HL-60 (cell line): ENCODE measurements at regions not wholly inside any gene's neighbourhood (a gene's known extent, or its start where the extent isn't known, plus 50 kb on each side); places are given as distances from the start of the nearest gene placed in this dataset.

Experiments
- DNase-seq, 2 experiments: peaks; one replicate each; pipeline ENCODE4 v3.0.0-alpha.2; 2010 to 2020; ENCODE audit warnings: low read depth in 1 of 2, low spot score in 1 of 2
- H3K27ac ChIP-seq: fragments of 250-450 bp; sonication (Bioruptor Pico); replicated peaks from 2 replicates; pipeline ENCODE4 v1.5.1; 2020; ENCODE audit warnings: mild to moderate bottlenecking, moderate library complexity
- H3K27me3 ChIP-seq: fragments of 250-450 bp; sonication (Bioruptor Pico); 2 replicates; pipeline ENCODE4 v1.5.1; 2021; ENCODE audit warnings: mild to moderate bottlenecking, moderate library complexity; ENCODE audit not compliant: insufficient read depth, poor library complexity, severe bottlenecking
- H3K4me3 ChIP-seq: replicated peaks from 2 replicates; pipeline ENCODE4 v1.5.1; 2011; ENCODE audit warnings: mild to moderate bottlenecking, control low read depth, low read length; ENCODE audit not compliant: insufficient read depth
- CTCF ChIP-seq: IDR thresholded peaks from one replicate; pipeline ENCODE4 v1.5.1; 2011; ENCODE audit warnings: low read length, control low read depth, inconsistent platforms; ENCODE audit not compliant: insufficient read depth
- GABPA ChIP-seq: IDR thresholded peaks from 2 replicates; pipeline ENCODE4 v1.6.1; 2012; ENCODE audit warnings: low read depth
- POLR2AphosphoS5 ChIP-seq: IDR thresholded peaks from 2 replicates; pipeline ENCODE4 v1.6.1; 2012; ENCODE audit warnings: low read depth
- SPI1 ChIP-seq: IDR thresholded peaks from 2 replicates; pipeline ENCODE4 v1.6.1; 2012; ENCODE audit warnings: low read depth, mild to moderate bottlenecking, borderline replicate concordance
- TF ChIP-seq, protein P1 (sequence below): IDR thresholded peaks from 2 replicates; pipeline ENCODE4 v1.6.1; 2012; ENCODE audit warnings: low read depth; ENCODE audit not compliant: insufficient replicate concordance

GRCh38 chr7:152966189-152966588 lies 206.6 kb downstream of the ACTR3B start:
- H3K27me3 ChIP-seq = no peaks in the 10 kb centered on the region
- H3K27ac ChIP-seq = no peak overlapping the region
- H3K4me3 ChIP-seq = no peak overlapping the region
- DNase-seq = no peak
- no peak for TF ChIP-seq CTCF
- TF ChIP-seq GABPA = no peak
- TF ChIP-seq SPI1 = no peak
- TF ChIP-seq, protein P1, sequence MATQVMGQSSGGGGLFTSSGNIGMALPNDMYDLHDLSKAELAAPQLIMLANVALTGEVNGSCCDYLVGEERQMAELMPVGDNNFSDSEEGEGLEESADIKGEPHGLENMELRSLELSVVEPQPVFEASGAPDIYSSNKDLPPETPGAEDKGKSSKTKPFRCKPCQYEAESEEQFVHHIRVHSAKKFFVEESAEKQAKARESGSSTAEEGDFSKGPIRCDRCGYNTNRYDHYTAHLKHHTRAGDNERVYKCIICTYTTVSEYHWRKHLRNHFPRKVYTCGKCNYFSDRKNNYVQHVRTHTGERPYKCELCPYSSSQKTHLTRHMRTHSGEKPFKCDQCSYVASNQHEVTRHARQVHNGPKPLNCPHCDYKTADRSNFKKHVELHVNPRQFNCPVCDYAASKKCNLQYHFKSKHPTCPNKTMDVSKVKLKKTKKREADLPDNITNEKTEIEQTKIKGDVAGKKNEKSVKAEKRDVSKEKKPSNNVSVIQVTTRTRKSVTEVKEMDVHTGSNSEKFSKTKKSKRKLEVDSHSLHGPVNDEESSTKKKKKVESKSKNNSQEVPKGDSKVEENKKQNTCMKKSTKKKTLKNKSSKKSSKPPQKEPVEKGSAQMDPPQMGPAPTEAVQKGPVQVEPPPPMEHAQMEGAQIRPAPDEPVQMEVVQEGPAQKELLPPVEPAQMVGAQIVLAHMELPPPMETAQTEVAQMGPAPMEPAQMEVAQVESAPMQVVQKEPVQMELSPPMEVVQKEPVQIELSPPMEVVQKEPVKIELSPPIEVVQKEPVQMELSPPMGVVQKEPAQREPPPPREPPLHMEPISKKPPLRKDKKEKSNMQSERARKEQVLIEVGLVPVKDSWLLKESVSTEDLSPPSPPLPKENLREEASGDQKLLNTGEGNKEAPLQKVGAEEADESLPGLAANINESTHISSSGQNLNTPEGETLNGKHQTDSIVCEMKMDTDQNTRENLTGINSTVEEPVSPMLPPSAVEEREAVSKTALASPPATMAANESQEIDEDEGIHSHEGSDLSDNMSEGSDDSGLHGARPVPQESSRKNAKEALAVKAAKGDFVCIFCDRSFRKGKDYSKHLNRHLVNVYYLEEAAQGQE = no peak
- TF ChIP-seq POLR2AphosphoS5 = no peak

GRCh38 chr7:152967958-152968357 lies 208.4 kb downstream of the ACTR3B start:
- H3K4me3 ChIP-seq = no peak overlapping the region
- H3K27ac ChIP-seq = no peak overlapping the region
- TF ChIP-seq POLR2AphosphoS5 = no peak
- TF ChIP-seq SPI1 = no peak
- no peak for TF ChIP-seq CTCF
- TF ChIP-seq GABPA = no peak
- TF ChIP-seq, protein P1 = no peak
- DNase-seq = peak in 1 of 2 experiments; percentile 5
- H3K27me3 ChIP-seq = no peaks in the 10 kb centered on the region

DNA sequence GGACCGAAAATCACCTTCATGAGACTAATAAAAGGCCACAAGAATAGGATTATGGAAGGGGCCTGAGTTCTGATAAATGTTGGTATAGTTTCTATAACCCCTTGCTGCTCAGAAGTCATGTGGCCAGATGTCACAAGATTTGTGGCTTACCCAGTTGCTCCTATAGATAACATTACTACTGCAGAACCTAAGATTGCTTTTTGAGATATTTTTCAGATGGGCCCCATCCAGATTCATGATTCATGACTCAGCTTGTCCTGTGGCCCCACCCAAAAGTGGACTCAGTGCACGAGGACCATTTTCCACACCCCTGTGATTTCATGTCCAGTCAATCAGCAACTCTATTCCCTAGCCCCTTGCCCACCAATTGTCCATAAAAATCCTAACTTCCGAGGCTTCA lies 209.0 kb downstream of the ACTR3B start:
- peak in 1 of 2 experiments; percentile 2 for DNase-seq
- no peaks in the 10 kb centered on the region for H3K27me3 ChIP-seq
- no peak overlapping the region for H3K4me3 ChIP-seq
- TF ChIP-seq GABPA = no peak
- no peak overlapping the region for H3K27ac ChIP-seq

- Histone ChIP-seq H3K27ac (no peak overlapping the region), H3K4me3 (no peak overlapping the region), H3K27me3 (no peaks in the 10 kb centered on the region)
- no peak for DNase-seq
- no peak for TF ChIP-seq GABPA
- TF ChIP-seq, protein P1 = no peak
- no peak for TF ChIP-seq SPI1
- TF ChIP-seq CTCF = no peak
- TF ChIP-seq POLR2AphosphoS5 = no peak
These were observed 209.8 kb downstream of the ACTR3B start for GRCh38 chr7:152969335-152969734.
